Type B pancreatic cell (in vitro differentiated cells): ENCODE measurements at regions not wholly inside any gene's neighbourhood (a gene's known extent, or its start where the extent isn't known, plus 50 kb on each side); places are given as distances from the start of the nearest gene placed in this dataset.

Source experiments
- DNase-seq: peaks from one replicate; pipeline ENCODE4 v3.0.0; 2021; ENCODE audit warnings: mixed read lengths; ENCODE audit not compliant: unreplicated experiment; ENCODE audit errors: extremely low spot score
- H3K27ac Mint-ChIP-seq: 2 replicates; pipeline ENCODE4 v1.8.0; 2021; ENCODE audit warnings: mild to moderate bottlenecking, mixed read lengths
- H3K27me3 Mint-ChIP-seq: 2 replicates; pipeline ENCODE4 v1.8.0; 2021; ENCODE audit warnings: mixed read lengths
- H3K36me3 Mint-ChIP-seq: 2 replicates; pipeline ENCODE4 v1.8.0; 2021; ENCODE audit warnings: mixed read lengths
- H3K4me1 Mint-ChIP-seq: one replicate; pipeline ENCODE4 v1.8.0; 2021; ENCODE audit warnings: mixed read lengths; ENCODE audit not compliant: unreplicated experiment
- H3K4me3 Mint-ChIP-seq: 2 replicates; pipeline ENCODE4 v1.8.0; 2021; ENCODE audit warnings: mild to moderate bottlenecking, mixed read lengths
- H3K9me3 Mint-ChIP-seq: 2 replicates; pipeline ENCODE4 v1.8.0; 2021; ENCODE audit warnings: mixed read lengths
- TF ChIP-seq, protein P1 (sequence below): fragments of 200-600 bp; sonication (generic); conservative IDR thresholded peaks from 2 replicates; pipeline ENCODE4 v1.5.0; 2021; ENCODE audit warnings: antibody characterized with exemption, mild to moderate bottlenecking

GRCh38 chr21:35338881-35339632 is 290.0 kb upstream of the RUNX1 start:
- TF ChIP-seq, protein P1, sequence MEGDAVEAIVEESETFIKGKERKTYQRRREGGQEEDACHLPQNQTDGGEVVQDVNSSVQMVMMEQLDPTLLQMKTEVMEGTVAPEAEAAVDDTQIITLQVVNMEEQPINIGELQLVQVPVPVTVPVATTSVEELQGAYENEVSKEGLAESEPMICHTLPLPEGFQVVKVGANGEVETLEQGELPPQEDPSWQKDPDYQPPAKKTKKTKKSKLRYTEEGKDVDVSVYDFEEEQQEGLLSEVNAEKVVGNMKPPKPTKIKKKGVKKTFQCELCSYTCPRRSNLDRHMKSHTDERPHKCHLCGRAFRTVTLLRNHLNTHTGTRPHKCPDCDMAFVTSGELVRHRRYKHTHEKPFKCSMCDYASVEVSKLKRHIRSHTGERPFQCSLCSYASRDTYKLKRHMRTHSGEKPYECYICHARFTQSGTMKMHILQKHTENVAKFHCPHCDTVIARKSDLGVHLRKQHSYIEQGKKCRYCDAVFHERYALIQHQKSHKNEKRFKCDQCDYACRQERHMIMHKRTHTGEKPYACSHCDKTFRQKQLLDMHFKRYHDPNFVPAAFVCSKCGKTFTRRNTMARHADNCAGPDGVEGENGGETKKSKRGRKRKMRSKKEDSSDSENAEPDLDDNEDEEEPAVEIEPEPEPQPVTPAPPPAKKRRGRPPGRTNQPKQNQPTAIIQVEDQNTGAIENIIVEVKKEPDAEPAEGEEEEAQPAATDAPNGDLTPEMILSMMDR, result no peak
- Mint-ChIP-seq H3K4me1 (no peaks in the 10 kb centered on the region), H3K9me3 (peaks cover 4% of the 10 kb centered on the region), H3K27me3 (peaks cover 3% of the 10 kb centered on the region), H3K36me3 (no peaks in the 10 kb centered on the region), H3K27ac (no peak overlapping the region), H3K4me3 (no peak overlapping the region)
- DNase-seq, result no peak

- Mint-ChIP-seq H3K27ac (no peak overlapping the region), H3K4me1 (no peaks in the 10 kb centered on the region), H3K27me3 (peaks cover 3% of the 10 kb centered on the region), H3K9me3 (peaks cover 4% of the 10 kb centered on the region), H3K4me3 (no peak overlapping the region), H3K36me3 (no peaks in the 10 kb centered on the region)
- TF ChIP-seq, protein P1, result no peak
- DNase-seq, result no peak
These were observed 289.2 kb upstream of the RUNX1 start for GRCh38 chr21:35338281-35338680.

GRCh38 chr21:35337573-35337972 is 288.5 kb upstream of the RUNX1 start:
- no peak overlapping the region for H3K27ac Mint-ChIP-seq
- no peak for DNase-seq
- peaks cover 3% of the 10 kb centered on the region for H3K27me3 Mint-ChIP-seq
- no peak overlapping the region for H3K4me3 Mint-ChIP-seq
- TF ChIP-seq, protein P1, result no peak
- no peaks in the 10 kb centered on the region for H3K4me1 Mint-ChIP-seq
- H3K36me3 Mint-ChIP-seq, result no peaks in the 10 kb centered on the region
- peaks cover 4% of the 10 kb centered on the region for H3K9me3 Mint-ChIP-seq

- no peak overlapping the region for H3K4me3 Mint-ChIP-seq
These were observed 287.4 kb upstream of the RUNX1 start for GRCh38 chr21:35336534-35336933.

DNA sequence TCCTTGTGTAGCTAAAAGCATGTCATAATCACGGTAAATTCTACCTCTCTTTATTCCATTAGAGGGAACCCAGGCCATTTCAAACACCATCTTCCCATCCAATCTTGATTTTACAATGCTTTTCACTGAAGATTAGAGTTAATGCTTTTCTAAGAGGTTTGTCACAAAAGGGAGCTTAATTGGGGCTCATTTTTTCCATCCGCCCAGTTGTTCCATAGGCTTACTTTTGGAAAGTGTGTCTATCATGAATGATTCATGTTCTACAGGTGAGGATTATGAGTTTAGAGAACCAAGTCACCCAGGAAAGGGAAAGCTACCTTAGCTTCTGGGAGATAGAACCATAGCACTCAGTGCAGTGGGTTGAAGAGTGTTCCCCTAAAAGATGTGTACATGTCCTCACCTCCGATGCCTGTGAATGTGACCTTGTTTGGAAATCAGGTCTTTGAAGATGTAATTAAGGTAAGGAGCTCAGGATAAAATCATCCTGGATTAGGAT is 286.9 kb upstream of the RUNX1 start:
- no peak overlapping the region for H3K4me3 Mint-ChIP-seq
- peaks cover 3% of the 10 kb centered on the region for H3K27me3 Mint-ChIP-seq
- no peaks in the 10 kb centered on the region for H3K36me3 Mint-ChIP-seq
- TF ChIP-seq, protein P1, result no peak
- H3K9me3 Mint-ChIP-seq, result peaks cover 4% of the 10 kb centered on the region
- no peaks in the 10 kb centered on the region for H3K4me1 Mint-ChIP-seq
- no peak overlapping the region for H3K27ac Mint-ChIP-seq
- no peak for DNase-seq

More at GRCh38 chr21:35336534-35336933, 287.4 kb upstream of the RUNX1 start:
- TF ChIP-seq, protein P1, result no peak
- Mint-ChIP-seq H3K4me1 (no peaks in the 10 kb centered on the region), H3K9me3 (peaks cover 4% of the 10 kb centered on the region), H3K36me3 (no peaks in the 10 kb centered on the region), H3K27me3 (peaks cover 3% of the 10 kb centered on the region), H3K27ac (no peak overlapping the region)
- DNase-seq, result no peak
